Activated T-cell treated with anti-CD3 and anti-CD28 coated beads for 4 hours (primary cell): ENCODE measurements at regions not wholly inside any gene's neighbourhood (a gene's known extent, or its start where the extent isn't known, plus 50 kb on each side); places are given as distances from the start of the nearest gene placed in this dataset.
"Not testable (repeated sequence)": the region's sequence is repeated elsewhere in the genome, so short reads cannot be mapped to it uniquely, and the experiment has no call there.

ENCODE experiments used
- DNase-seq: peaks from one replicate; pipeline ENCODE4 v3.0.0-alpha.2; 2020

- DNase-seq = no peak
Observed at GRCh38 chr22:35186492-35186891, 70.8 kb upstream of the HMGXB4 start.

- DNase-seq = not testable (repeated sequence)
Observed at GRCh38 chr22:35188930-35189329, 68.4 kb upstream of the HMGXB4 start.

GRCh38 chr22:35189559-35189958 lies 67.7 kb upstream of the HMGXB4 start:
- DNase-seq = no peak

GRCh38 chr22:35191412-35191811 lies 65.9 kb upstream of the HMGXB4 start:
- DNase-seq = no peak

- DNase-seq = no peak
Observed at GRCh38 chr22:35192129-35192918, 65.0 kb upstream of the HMGXB4 start.

- DNase-seq = no peak
Observed at GRCh38 chr22:35195226-35195625, 62.1 kb upstream of the HMGXB4 start.

- no peak for DNase-seq
Observed at GRCh38 chr22:35195821-35196220, 61.5 kb upstream of the HMGXB4 start.

GRCh38 chr22:35197071-35197470 lies 60.2 kb upstream of the HMGXB4 start:
- DNase-seq = no peak

- no peak for DNase-seq
Observed at GRCh38 chr22:35197886-35198285, 59.4 kb upstream of the HMGXB4 start.

- no peak for DNase-seq
Observed at GRCh38 chr22:35198738-35199137, 58.6 kb upstream of the HMGXB4 start.

- no peak for DNase-seq
Observed at GRCh38 chr22:35202376-35202775, 54.9 kb upstream of the HMGXB4 start.

- DNase-seq = no peak
Observed at GRCh38 chr22:35203583-35203982, 53.7 kb upstream of the HMGXB4 start.

GRCh38 chr22:35204807-35205775 lies 52.2 kb upstream of the HMGXB4 start:
- DNase-seq = no peak

GRCh38 chr22:35205961-35206360 lies 51.3 kb upstream of the HMGXB4 start:
- DNase-seq = no peak

- DNase-seq = no peak
Observed at GRCh38 chr22:35206889-35207288, 50.4 kb upstream of the HMGXB4 start.
